ENCODE measurements at regions not wholly inside any gene's neighbourhood (a gene's known extent, or its start where the extent isn't known, plus 50 kb on each side); places are given as distances from the start of the nearest gene placed in this dataset.

DNA sequence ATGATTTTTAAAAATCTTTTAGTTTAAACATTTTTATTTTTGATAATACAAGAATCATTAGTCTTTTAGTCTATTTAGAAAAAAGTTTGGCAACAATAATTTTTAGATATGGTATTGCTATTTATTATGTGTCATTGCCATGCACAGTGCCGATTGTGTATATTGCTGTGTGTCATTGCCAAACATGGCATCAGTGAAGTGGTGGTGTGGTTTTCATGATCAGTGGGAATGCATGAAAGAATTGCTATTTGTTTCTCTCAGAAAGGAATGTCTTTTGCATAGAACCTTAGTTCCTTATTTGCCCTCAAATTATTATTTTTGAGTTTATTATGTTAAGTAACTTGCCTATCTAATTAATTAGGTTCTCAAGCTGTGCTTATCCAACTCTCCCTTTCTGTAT is 397.5 kb upstream of the PDE3A start (continued):
- TF ChIP-seq, protein P1, sequence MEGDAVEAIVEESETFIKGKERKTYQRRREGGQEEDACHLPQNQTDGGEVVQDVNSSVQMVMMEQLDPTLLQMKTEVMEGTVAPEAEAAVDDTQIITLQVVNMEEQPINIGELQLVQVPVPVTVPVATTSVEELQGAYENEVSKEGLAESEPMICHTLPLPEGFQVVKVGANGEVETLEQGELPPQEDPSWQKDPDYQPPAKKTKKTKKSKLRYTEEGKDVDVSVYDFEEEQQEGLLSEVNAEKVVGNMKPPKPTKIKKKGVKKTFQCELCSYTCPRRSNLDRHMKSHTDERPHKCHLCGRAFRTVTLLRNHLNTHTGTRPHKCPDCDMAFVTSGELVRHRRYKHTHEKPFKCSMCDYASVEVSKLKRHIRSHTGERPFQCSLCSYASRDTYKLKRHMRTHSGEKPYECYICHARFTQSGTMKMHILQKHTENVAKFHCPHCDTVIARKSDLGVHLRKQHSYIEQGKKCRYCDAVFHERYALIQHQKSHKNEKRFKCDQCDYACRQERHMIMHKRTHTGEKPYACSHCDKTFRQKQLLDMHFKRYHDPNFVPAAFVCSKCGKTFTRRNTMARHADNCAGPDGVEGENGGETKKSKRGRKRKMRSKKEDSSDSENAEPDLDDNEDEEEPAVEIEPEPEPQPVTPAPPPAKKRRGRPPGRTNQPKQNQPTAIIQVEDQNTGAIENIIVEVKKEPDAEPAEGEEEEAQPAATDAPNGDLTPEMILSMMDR (IDR thresholded peaks at IDR 0.05; ENCODE audit: low read depth, low read length, missing input control) = no peak
- TF ChIP-seq HNF4G (IDR thresholded peaks at IDR 0.05) (no peak), GABPA (IDR thresholded peaks at IDR 0.05 in 1 of 2, conservative IDR thresholded peaks at IDR 0.05 in 1 of 2) (no peak), HNF4A (conservative IDR thresholded peaks at IDR 0.05) (no peak)

DNA sequence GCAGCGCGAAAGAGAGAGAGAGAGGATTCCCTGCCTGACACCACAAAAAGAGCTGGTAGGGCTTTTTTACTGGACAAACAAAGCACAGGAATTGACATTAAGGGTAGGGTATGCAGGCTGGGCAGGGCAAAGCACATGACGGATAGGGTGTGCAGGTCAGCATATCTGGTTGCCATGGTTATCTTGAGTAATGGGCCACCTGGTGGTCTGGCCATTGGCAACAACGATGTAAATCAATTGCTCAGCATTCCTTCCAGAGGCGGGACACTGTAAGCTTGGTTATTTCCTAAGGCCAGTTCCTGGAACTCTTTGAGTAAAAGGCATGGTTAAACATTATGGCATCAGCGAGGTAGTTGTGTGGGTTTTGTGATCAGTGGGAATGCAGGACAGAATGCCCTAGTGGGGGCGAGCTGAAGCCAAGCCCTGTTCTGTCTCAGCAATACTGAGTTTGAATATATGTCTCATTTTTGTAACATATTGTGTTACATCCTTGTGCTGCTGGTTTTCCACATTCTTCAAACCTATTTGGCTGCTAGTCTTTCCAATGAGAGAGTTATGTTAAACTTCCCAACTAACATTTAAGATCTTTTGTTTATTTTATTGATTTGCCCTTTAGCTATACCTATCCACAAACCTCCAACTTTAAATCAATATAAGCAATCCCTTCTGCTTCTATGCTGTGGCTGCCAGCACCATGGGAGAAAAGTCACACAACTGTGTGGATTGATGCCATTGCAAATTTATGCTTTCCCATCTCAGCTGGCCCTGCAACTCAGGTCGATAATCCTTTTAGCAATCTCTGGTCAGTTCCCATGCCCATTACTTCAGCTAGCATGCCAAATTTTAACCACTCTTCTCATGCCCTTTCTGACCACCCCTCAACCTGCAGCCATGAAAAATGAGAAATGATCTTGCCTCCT is 396.7 kb upstream of the PDE3A start:
- no peak for DNase-seq (ENCODE audit: low spot score)
- peaks cover 3 to 16% (median 13%) of the 10 kb centered on the region in 4 donors for H3K4me1 ChIP-seq (ENCODE audit: control insufficient read depth in 4 of 4, insufficient read depth in 4 of 4, low read length in 3 of 4)
- H3K36me3 ChIP-seq (ENCODE audit: control insufficient read depth in 4 of 4, insufficient read depth in 3 of 4, low read depth in 1 of 4, low read length in 3 of 4) = no peaks in the 10 kb centered on the region
- no peak overlapping the region for H3K4me3 ChIP-seq (ENCODE audit: low read depth in 1 of 3, low read length in 3 of 3)
- H3K27ac ChIP-seq (ENCODE audit: low read depth in 1 of 2, low read length in 2 of 2) = peak overlapping the region in 1 of 2 donors; percentile 4
- no peaks in the 10 kb centered on the region for H3K27me3 ChIP-seq (ENCODE audit: control insufficient read depth in 4 of 4, insufficient read depth in 4 of 4, low read length in 3 of 4)
- WGBS = 32% methylated on average over 8 of the region's 8 CpGs
- TF ChIP-seq, protein P2, sequence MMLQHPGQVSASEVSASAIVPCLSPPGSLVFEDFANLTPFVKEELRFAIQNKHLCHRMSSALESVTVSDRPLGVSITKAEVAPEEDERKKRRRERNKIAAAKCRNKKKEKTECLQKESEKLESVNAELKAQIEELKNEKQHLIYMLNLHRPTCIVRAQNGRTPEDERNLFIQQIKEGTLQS (IDR thresholded peaks at IDR 0.05) = no peak
- TF ChIP-seq GABPA (IDR thresholded peaks at IDR 0.05 in 1 of 2, conservative IDR thresholded peaks at IDR 0.05 in 1 of 2) (no peak), SP1 (IDR thresholded peaks at IDR 0.05) (peak; percentile 75), TAF1 (conservative IDR thresholded peaks at IDR 0.05) (peak; percentile 27), HNF4G (IDR thresholded peaks at IDR 0.05) (no peak), HNF4A (conservative IDR thresholded peaks at IDR 0.05) (peak in 1 of 2 donors; percentile 50), RXRA (IDR thresholded peaks at IDR 0.05) (peak; percentile 25 to 59), EGR1 (IDR thresholded peaks at IDR 0.05; ENCODE audit: low read depth in 2 of 2) (no peak), JUND (IDR thresholded peaks at IDR 0.05) (peak in 1 of 2 donors; percentile 24), FOXA1 (IDR thresholded peaks at IDR 0.05) (peak; percentile 5), NR2F2 (IDR thresholded peaks at IDR 0.05) (no peak), RAD21 (IDR thresholded peaks at IDR 0.05) (peak in 1 of 2 donors; percentile 38), FOXA2 (IDR thresholded peaks at IDR 0.05) (no peak), YY1 (IDR thresholded peaks at IDR 0.05) (peak; percentile 90)
- TF ChIP-seq, protein P1 (IDR thresholded peaks at IDR 0.05; ENCODE audit: low read depth, low read length, missing input control) = peak; percentile 16
- TF ChIP-seq, protein P3, sequence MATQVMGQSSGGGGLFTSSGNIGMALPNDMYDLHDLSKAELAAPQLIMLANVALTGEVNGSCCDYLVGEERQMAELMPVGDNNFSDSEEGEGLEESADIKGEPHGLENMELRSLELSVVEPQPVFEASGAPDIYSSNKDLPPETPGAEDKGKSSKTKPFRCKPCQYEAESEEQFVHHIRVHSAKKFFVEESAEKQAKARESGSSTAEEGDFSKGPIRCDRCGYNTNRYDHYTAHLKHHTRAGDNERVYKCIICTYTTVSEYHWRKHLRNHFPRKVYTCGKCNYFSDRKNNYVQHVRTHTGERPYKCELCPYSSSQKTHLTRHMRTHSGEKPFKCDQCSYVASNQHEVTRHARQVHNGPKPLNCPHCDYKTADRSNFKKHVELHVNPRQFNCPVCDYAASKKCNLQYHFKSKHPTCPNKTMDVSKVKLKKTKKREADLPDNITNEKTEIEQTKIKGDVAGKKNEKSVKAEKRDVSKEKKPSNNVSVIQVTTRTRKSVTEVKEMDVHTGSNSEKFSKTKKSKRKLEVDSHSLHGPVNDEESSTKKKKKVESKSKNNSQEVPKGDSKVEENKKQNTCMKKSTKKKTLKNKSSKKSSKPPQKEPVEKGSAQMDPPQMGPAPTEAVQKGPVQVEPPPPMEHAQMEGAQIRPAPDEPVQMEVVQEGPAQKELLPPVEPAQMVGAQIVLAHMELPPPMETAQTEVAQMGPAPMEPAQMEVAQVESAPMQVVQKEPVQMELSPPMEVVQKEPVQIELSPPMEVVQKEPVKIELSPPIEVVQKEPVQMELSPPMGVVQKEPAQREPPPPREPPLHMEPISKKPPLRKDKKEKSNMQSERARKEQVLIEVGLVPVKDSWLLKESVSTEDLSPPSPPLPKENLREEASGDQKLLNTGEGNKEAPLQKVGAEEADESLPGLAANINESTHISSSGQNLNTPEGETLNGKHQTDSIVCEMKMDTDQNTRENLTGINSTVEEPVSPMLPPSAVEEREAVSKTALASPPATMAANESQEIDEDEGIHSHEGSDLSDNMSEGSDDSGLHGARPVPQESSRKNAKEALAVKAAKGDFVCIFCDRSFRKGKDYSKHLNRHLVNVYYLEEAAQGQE (IDR thresholded peaks at IDR 0.05) = no peak
- TF ChIP-seq, protein P4, sequence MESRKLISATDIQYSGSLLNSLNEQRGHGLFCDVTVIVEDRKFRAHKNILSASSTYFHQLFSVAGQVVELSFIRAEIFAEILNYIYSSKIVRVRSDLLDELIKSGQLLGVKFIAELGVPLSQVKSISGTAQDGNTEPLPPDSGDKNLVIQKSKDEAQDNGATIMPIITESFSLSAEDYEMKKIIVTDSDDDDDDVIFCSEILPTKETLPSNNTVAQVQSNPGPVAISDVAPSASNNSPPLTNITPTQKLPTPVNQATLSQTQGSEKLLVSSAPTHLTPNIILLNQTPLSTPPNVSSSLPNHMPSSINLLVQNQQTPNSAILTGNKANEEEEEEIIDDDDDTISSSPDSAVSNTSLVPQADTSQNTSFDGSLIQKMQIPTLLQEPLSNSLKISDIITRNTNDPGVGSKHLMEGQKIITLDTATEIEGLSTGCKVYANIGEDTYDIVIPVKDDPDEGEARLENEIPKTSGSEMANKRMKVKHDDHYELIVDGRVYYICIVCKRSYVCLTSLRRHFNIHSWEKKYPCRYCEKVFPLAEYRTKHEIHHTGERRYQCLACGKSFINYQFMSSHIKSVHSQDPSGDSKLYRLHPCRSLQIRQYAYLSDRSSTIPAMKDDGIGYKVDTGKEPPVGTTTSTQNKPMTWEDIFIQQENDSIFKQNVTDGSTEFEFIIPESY (IDR thresholded peaks at IDR 0.05) = peak; percentile 66
- TF ChIP-seq, protein P5, sequence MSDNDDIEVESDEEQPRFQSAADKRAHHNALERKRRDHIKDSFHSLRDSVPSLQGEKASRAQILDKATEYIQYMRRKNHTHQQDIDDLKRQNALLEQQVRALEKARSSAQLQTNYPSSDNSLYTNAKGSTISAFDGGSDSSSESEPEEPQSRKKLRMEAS (IDR thresholded peaks at IDR 0.05) = peak; percentile 21
- no peaks in the 10 kb centered on the region for H3K9me3 ChIP-seq (ENCODE audit: control insufficient read depth in 4 of 4, low read length in 3 of 4)
- H3K9ac ChIP-seq (ENCODE audit: low read depth in 1 of 2, low read length in 2 of 2) = no peak overlapping the region
